AG04450 (cell line): ENCODE measurements at regions not wholly inside any gene's neighbourhood (a gene's known extent, or its start where the extent isn't known, plus 50 kb on each side); places are given as distances from the start of the nearest gene placed in this dataset.

Experiments
- CTCF ChIA-PET: fragments of 300-600, 350-600 bp; formaldehyde crosslinking; extraction: SDS; loops from one replicate; lab custom pipeline; 2022; ENCODE audit warnings: antibody characterized with exemption, inconsistent platforms; lab: Charles Lee
- POLR2A ChIA-PET: fragments of 350-600 bp; formaldehyde crosslinking; extraction: SDS; loops from one replicate; lab custom pipeline; 2021; ENCODE audit warnings: antibody characterized with exemption, inconsistent platforms; lab: Yijun Ruan, JAX
- DNase-seq: peaks from one replicate; pipeline ENCODE4 v3.0.0-alpha.2; 2011; ENCODE audit warnings: low read depth, low spot score
- H3K27ac ChIP-seq: one replicate; pipeline ENCODE4 v1.5.1; 2012; ENCODE audit warnings: low read depth, low read length, control low read depth
- H3K27me3 ChIP-seq: one replicate; pipeline ENCODE4 v1.6.0; 2012; ENCODE audit warnings: low read length; ENCODE audit not compliant: control insufficient read depth, insufficient read depth
- H3K4me3 ChIP-seq: 2 replicates; pipeline ENCODE4 v1.5.1; 2011; ENCODE audit warnings: mild to moderate bottlenecking, low read depth, low read length, control low read depth
- H3K9me3 ChIP-seq: 2 replicates; pipeline ENCODE4 v1.5.1; 2012; ENCODE audit warnings: low read length; ENCODE audit not compliant: control insufficient read depth, insufficient read depth
- CTCF ChIP-seq: IDR thresholded peaks from 2 replicates; pipeline ENCODE4 v1.5.1; 2011; ENCODE audit warnings: low read depth, low read length, control low read depth, inconsistent platforms

- no peaks in the 10 kb centered on the region for H3K27me3 ChIP-seq
- DNase-seq = no peak
- peaks cover 8% of the 10 kb centered on the region for H3K9me3 ChIP-seq
- ChIA-PET CTCF (no interaction called here), POLR2A (no interaction called here)
- no peak overlapping the region for H3K27ac ChIP-seq
- no peak for TF ChIP-seq CTCF
- H3K4me3 ChIP-seq = no peak overlapping the region
Measured at GRCh38 chr11:97667057-97667456, 1277.2 kb downstream of the JRKL start.

DNA sequence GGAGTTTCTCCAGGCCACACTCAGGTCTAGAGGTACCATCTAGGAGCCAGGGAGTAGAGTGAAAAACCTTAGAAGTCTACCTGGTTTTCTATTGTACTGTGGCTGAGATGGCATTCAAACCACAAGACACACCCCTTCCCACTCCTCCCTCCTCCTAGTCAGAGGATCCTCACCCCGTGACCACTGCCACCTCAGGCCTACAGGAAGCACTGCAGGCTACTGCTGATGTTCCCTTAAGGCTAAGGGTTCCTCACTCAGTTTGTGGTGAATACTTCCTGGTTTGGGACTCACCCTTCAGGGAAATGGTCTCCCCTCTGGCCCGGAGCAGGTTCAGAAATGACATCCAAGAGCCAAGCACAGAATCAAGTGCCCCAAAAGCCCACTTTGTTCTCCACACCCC, 1293.9 kb downstream of the JRKL start:
- no peaks in the 10 kb centered on the region for H3K27me3 ChIP-seq
- CTCF ChIA-PET = no interaction called here
- H3K27ac ChIP-seq = no peak overlapping the region
- no peak for TF ChIP-seq CTCF
- H3K4me3 ChIP-seq = no peak overlapping the region
- DNase-seq = no peak
- peaks cover 7% of the 10 kb centered on the region; the same call in 1 of the 2 replicates for H3K9me3 ChIP-seq
- POLR2A ChIA-PET = no interaction called here

GRCh38 chr11:97684486-97685439, 1295.0 kb downstream of the JRKL start:
- H3K27me3 ChIP-seq = no peaks in the 10 kb centered on the region
- TF ChIP-seq CTCF = no peak
- DNase-seq = no peak
- POLR2A ChIA-PET = no interaction called here
- peaks cover 7% of the 10 kb centered on the region; the same call in 1 of the 2 replicates for H3K9me3 ChIP-seq
- no peak overlapping the region for H3K4me3 ChIP-seq
- CTCF ChIA-PET = interaction anchor here (0.6 kb wide), 1 partner anchor 145 kb away, joined by 6 read pairs; no protein-coding TSS in a partner anchor
- no peak overlapping the region for H3K27ac ChIP-seq

DNA sequence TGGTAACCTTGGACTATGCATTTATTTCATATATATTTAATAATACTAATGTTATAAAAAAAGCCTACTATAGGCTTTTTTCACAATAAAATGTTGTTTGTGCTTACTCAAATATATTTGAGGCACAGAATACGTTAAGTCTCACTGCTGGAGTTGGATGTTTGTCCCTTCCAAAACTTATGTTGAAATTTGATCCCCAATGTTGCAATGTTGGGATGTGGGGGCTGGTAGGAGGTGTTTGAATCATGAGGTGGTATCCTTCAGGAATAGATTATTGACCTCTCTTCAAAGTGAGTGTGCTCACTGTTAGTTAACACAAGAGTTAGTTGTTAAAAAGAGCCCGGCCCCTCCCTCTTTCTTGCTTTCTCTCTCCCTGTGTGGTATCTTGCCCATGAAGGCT, 1295.9 kb downstream of the JRKL start:
- no peaks in the 10 kb centered on the region for H3K27me3 ChIP-seq
- H3K27ac ChIP-seq = no peak overlapping the region
- no peak for DNase-seq
- H3K9me3 ChIP-seq = peaks cover 7% of the 10 kb centered on the region; the same call in 1 of the 2 replicates
- POLR2A ChIA-PET = no interaction called here
- no peak overlapping the region for H3K4me3 ChIP-seq
- TF ChIP-seq CTCF = no peak
- CTCF ChIA-PET = no interaction called here

GRCh38 chr11:97687111-97687510, 1297.3 kb downstream of the JRKL start:
- H3K4me3 ChIP-seq = no peak overlapping the region
- peaks cover 7% of the 10 kb centered on the region; the same call in 1 of the 2 replicates for H3K9me3 ChIP-seq
- no peak overlapping the region for H3K27ac ChIP-seq
- TF ChIP-seq CTCF = no peak
- ChIA-PET POLR2A (no interaction called here), CTCF (no interaction called here)
- no peaks in the 10 kb centered on the region for H3K27me3 ChIP-seq
- DNase-seq = no peak
